GM12891 (cell line): ENCODE measurements at regions not wholly inside any gene's neighbourhood (a gene's known extent, or its start where the extent isn't known, plus 50 kb on each side); places are given as distances from the start of the nearest gene placed in this dataset.

Experiments
- PAX5 ChIP-seq: IDR thresholded peaks from 2 replicates; pipeline ENCODE4 v1.6.1; 2011; ENCODE audit warnings: low read length, moderate library complexity, mild to moderate bottlenecking; ENCODE audit not compliant: insufficient read depth, severe bottlenecking
- POLR2A ChIP-seq: IDR thresholded peaks from 2 replicates; pipeline ENCODE4 v1.6.1; 2011; ENCODE audit warnings: low read depth, low read length, control low read depth
- POLR2AphosphoS5 ChIP-seq: IDR thresholded peaks from 2 replicates; pipeline ENCODE4 v1.6.1; 2011; ENCODE audit warnings: low read depth, low read length, control low read depth
- POU2F2 ChIP-seq: IDR thresholded peaks from 2 replicates; pipeline ENCODE4 v1.6.1; 2011; ENCODE audit warnings: low read depth, mild to moderate bottlenecking, control low read depth, low read length, moderate library complexity
- SPI1 ChIP-seq: IDR thresholded peaks from 2 replicates; pipeline ENCODE4 v1.6.1; 2011; ENCODE audit warnings: low read depth, low read length, control low read depth
- TAF1 ChIP-seq: IDR thresholded peaks from 2 replicates; pipeline ENCODE4 v1.6.1; 2011; ENCODE audit warnings: low read depth, low read length, control low read depth

DNA sequence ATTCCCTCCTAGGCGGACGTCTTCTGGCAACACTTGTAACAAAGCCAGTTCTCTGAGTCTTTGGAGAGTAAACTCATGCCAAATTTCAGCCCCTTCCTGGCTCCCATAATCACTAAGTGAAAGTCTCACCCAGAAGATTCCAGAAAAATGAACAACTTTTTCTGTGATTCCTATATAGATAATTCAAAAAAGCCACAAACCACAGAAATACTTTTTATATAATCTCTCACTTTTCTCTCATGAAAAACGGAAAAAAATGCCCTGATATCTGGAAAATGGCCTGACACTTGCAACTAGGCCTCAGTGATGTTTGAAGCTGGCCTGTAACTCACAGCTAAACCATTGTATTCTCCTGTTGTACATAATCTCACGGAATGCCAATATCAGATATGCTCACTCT, 296.2 kb downstream of the HTR7 start:
- no peak for TF ChIP-seq POLR2A
- TF ChIP-seq SPI1: no peak
- no peak for TF ChIP-seq POLR2AphosphoS5
- no peak for TF ChIP-seq TAF1
- no peak for TF ChIP-seq POU2F2
- no peak for TF ChIP-seq PAX5
